GM12891 (cell line): ENCODE measurements at regions not wholly inside any gene's neighbourhood (a gene's known extent, or its start where the extent isn't known, plus 50 kb on each side); places are given as distances from the start of the nearest gene placed in this dataset.

Experiments
- DNase-seq: peaks from one replicate; pipeline ENCODE4 v3.0.0; 2011; ENCODE audit warnings: low spot score; ENCODE audit not compliant: insufficient read length
- FAIRE-seq: peaks from 2 replicates; lab custom pipeline; 2011; peaks lifted over from hg19 to GRCh38; lab: Jason Lieb, UNC
- PAX5 ChIP-seq: IDR thresholded peaks from 2 replicates; pipeline ENCODE4 v1.6.1; 2011; ENCODE audit warnings: low read length, moderate library complexity, mild to moderate bottlenecking; ENCODE audit not compliant: insufficient read depth, severe bottlenecking
- POLR2A ChIP-seq: IDR thresholded peaks from 2 replicates; pipeline ENCODE4 v1.6.1; 2011; ENCODE audit warnings: low read depth, low read length, control low read depth
- POLR2AphosphoS5 ChIP-seq: IDR thresholded peaks from 2 replicates; pipeline ENCODE4 v1.6.1; 2011; ENCODE audit warnings: low read depth, low read length, control low read depth
- POU2F2 ChIP-seq: IDR thresholded peaks from 2 replicates; pipeline ENCODE4 v1.6.1; 2011; ENCODE audit warnings: low read depth, mild to moderate bottlenecking, control low read depth, low read length, moderate library complexity
- SPI1 ChIP-seq: IDR thresholded peaks from 2 replicates; pipeline ENCODE4 v1.6.1; 2011; ENCODE audit warnings: low read depth, low read length, control low read depth
- TAF1 ChIP-seq: IDR thresholded peaks from 2 replicates; pipeline ENCODE4 v1.6.1; 2011; ENCODE audit warnings: low read depth, low read length, control low read depth

GRCh38 chr10:3693022-3693697, 91.8 kb downstream of the KLF6 start:
- TF ChIP-seq TAF1 (no peak), PAX5 (no peak), POLR2A (no peak), SPI1 (no peak), POLR2AphosphoS5 (no peak), POU2F2 (no peak)
- FAIRE-seq (no peak), DNase-seq (no peak)

GRCh38 chr10:3692387-3692999, 92.5 kb downstream of the KLF6 start:
- FAIRE-seq: no peak
- TF ChIP-seq TAF1 (no peak), POU2F2 (no peak), SPI1 (no peak), PAX5 (no peak), POLR2A (no peak), POLR2AphosphoS5 (no peak)
- no peak for DNase-seq

- FAIRE-seq (no peak), DNase-seq (no peak)
- TF ChIP-seq POLR2A (no peak), SPI1 (no peak), TAF1 (no peak), POU2F2 (no peak), POLR2AphosphoS5 (no peak), PAX5 (no peak)
Measured at GRCh38 chr10:3691482-3691881, 93.5 kb downstream of the KLF6 start.

GRCh38 chr10:3689871-3690510, 95.0 kb downstream of the KLF6 start:
- no peak for DNase-seq
- TF ChIP-seq POLR2A: no peak
- TF ChIP-seq PAX5: no peak
- TF ChIP-seq POLR2AphosphoS5: no peak
- TF ChIP-seq SPI1: no peak
- no peak for TF ChIP-seq POU2F2
- no peak for TF ChIP-seq TAF1
- no peak for FAIRE-seq

GRCh38 chr10:3687510-3688081, 97.4 kb downstream of the KLF6 start:
- DNase-seq (no peak), FAIRE-seq (no peak)
- TF ChIP-seq POLR2AphosphoS5 (no peak), POU2F2 (no peak), TAF1 (no peak), SPI1 (no peak), POLR2A (no peak), PAX5 (no peak)

- no peak for FAIRE-seq
- DNase-seq: no peak
- TF ChIP-seq POLR2A (no peak), PAX5 (no peak), POU2F2 (no peak), SPI1 (no peak), TAF1 (no peak), POLR2AphosphoS5 (no peak)
Measured at GRCh38 chr10:3685384-3685783, 99.6 kb downstream of the KLF6 start.

GRCh38 chr10:3684891-3685290, 100.1 kb downstream of the KLF6 start:
- DNase-seq (no peak), FAIRE-seq (no peak)
- TF ChIP-seq TAF1 (no peak), POLR2A (no peak), POLR2AphosphoS5 (no peak), SPI1 (no peak), POU2F2 (no peak), PAX5 (no peak)

GRCh38 chr10:3683560-3683959, 101.4 kb downstream of the KLF6 start:
- TF ChIP-seq POLR2A: no peak
- TF ChIP-seq SPI1: no peak
- no peak for TF ChIP-seq TAF1
- no peak for TF ChIP-seq POLR2AphosphoS5
- TF ChIP-seq POU2F2: no peak
- no peak for TF ChIP-seq PAX5
- DNase-seq (no peak), FAIRE-seq (no peak)

- TF ChIP-seq PAX5: no peak
- TF ChIP-seq TAF1: no peak
- no peak for TF ChIP-seq POU2F2
- TF ChIP-seq POLR2A: no peak
- TF ChIP-seq SPI1: no peak
- no peak for TF ChIP-seq POLR2AphosphoS5
- no peak for DNase-seq
- FAIRE-seq: no peak
Measured at GRCh38 chr10:3682745-3683144, 102.3 kb downstream of the KLF6 start.
